ENCODE measurements at regions not wholly inside any gene's neighbourhood (a gene's known extent, or its start where the extent isn't known, plus 50 kb on each side); places are given as distances from the start of the nearest gene placed in this dataset.

DNA sequence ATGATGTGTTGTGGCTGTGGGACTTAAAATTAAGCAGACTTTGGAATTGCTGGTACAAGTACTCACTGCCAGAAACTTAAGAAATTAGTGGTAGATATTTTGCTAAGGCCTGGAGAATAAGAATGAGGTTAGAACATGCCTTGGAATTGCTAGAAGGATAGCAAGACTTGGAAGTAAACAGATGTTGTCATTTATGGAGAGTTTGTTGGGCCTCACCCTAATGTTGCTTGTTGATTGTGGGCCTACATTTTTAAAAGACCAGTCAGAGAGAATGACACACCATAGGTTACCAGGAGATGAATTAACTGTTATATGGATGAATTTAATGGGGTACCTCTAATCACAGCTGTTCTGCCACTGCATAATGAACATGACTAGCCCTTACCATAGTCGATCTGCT is 120.1 kb upstream of the GAS1 start:
- TF ChIP-seq, protein P1, sequence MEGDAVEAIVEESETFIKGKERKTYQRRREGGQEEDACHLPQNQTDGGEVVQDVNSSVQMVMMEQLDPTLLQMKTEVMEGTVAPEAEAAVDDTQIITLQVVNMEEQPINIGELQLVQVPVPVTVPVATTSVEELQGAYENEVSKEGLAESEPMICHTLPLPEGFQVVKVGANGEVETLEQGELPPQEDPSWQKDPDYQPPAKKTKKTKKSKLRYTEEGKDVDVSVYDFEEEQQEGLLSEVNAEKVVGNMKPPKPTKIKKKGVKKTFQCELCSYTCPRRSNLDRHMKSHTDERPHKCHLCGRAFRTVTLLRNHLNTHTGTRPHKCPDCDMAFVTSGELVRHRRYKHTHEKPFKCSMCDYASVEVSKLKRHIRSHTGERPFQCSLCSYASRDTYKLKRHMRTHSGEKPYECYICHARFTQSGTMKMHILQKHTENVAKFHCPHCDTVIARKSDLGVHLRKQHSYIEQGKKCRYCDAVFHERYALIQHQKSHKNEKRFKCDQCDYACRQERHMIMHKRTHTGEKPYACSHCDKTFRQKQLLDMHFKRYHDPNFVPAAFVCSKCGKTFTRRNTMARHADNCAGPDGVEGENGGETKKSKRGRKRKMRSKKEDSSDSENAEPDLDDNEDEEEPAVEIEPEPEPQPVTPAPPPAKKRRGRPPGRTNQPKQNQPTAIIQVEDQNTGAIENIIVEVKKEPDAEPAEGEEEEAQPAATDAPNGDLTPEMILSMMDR (conservative IDR thresholded peaks at IDR 0.05; ENCODE audit: low read length), result no peak
- TF ChIP-seq EZH2phosphoT487 (IDR thresholded peaks at IDR 0.05; ENCODE audit: borderline replicate concordance, low read depth, low read length), result no peak

Data from OCI-LY7 (cell line).